GM21526 (cell line): ENCODE measurements at regions not wholly inside any gene's neighbourhood (a gene's known extent, or its start where the extent isn't known, plus 50 kb on each side); places are given as distances from the start of the nearest gene placed in this dataset.

Source experiments
- ATAC-seq: cut with Tn5 transposase; IDR thresholded peaks from one replicate; pipeline ENCODE4 v1.9.1; 2021; ENCODE audit warnings: moderate library complexity; ENCODE audit not compliant: unreplicated experiment, low FRiP score

DNA sequence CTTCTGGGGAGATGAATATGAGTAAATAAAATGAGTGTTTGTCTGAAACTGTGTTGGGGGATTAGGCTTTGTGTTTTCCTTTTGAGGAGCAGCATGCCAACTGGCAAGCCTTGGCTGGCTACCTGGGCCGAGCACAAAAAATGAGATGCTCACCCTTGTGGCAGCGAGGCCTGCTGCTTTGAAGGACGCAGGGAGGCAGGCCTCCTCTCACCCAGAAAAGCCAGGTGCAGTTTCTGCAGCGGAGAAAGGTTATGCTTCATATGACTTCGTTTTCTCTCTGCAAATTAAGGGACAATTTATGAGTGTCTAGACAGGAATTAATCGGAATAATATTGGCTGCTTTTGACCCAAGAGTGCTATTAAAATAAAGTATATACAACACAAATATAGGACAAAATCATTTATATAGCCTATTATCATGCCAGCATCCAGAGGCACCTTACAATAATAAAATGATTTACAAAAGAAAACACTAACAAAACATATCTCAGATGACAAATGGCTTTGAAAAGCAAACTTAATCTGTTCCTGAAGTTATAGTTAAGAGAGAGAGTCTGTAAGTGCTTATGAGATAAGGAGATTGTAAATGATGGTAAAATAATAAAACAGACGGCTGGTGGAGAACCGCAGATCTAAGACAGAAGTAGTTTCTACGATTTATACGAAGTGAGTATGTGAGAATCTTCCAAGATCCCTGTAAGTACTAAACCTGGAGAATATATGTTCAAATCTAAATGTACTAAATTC is 682.8 kb upstream of the NR2F2 start:
- no peak for ATAC-seq

- ATAC-seq, result no peak
These were observed 677.1 kb upstream of the NR2F2 start for GRCh38 chr15:95653361-95653805.

DNA sequence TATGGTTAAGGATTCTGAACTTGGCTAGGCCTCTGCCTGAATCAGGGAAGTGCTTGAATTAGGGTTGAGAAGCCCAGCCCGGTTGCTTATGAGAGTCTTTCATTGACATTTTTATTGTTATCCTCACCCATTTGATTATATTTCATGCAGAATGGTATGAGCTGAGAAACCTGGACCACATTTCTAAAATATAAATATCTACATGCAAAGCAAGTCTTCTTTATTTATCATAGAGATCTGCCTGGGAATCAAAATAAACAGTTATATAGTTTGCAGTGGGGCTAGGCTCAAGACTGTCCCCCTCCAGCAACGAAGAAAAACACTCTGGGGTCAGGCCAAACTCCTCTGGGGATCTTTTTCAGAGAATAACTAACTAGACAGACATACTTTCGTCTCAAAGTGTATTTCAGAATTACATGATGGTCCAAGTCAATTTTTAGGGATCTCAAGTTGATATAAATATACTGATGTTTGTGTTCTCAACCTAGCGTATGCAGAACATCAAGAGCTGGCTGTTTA is 675.4 kb upstream of the NR2F2 start:
- no peak for ATAC-seq

DNA sequence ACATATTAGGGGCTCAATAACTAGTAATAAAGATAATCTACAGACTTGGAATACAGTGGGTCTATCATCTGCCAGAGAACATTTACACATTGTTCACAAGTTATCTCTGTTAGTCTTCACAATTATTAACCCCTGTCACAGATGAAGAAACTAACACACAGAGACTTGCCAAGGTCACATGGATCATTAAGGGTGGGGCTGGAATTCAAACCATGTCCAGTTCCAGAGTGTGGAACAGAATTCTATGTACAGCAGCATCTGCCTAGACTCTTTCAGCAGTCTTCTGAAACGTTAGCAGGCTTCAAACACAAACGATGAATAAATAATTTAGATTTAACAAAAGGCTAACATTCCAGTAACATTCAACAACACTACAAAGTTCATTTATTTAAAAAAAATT is 673.9 kb upstream of the NR2F2 start:
- ATAC-seq, result no peak

DNA sequence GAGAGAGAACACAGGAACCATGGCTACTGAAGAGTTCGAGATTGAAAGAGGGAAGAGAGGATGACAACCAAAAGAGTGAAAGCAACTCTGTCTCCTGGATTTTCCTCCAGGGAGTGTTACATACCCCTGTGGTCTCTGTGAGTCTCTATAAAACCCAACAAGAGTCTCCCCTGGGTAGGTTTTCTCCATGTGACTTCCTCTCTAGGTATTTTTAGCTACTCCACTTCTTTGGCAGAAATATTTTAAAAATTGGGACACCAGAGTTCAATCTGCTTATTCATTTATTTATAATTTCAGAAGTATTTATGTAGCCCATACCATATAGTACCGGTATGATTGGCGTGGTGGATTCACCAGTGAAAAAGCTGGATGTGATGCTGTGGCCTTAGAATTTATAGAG is 671.7 kb upstream of the NR2F2 start:
- no peak for ATAC-seq

GRCh38 chr15:95659656-95660055 is 670.8 kb upstream of the NR2F2 start:
- ATAC-seq, result no peak

DNA sequence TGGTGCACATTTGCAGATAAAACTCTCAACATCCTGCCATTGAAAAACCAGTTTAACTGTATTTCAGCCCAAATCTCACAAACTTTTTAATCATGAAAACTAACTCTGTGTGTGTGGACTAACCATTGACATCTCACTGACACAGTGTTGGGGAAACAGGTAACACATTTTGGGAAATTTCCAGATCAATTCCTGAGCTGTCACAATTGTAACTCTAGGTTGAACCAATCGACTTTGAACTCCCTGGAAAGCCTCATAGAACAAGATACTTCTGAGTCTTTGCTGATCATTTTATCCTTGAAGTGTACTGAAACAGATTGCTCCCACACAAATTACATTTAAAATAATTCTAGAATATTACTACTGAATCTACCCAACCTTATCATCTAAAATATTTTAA is 667.9 kb upstream of the NR2F2 start:
- no peak for ATAC-seq

GRCh38 chr15:95663156-95664100 is 667.1 kb upstream of the NR2F2 start:
- ATAC-seq, result no peak

DNA sequence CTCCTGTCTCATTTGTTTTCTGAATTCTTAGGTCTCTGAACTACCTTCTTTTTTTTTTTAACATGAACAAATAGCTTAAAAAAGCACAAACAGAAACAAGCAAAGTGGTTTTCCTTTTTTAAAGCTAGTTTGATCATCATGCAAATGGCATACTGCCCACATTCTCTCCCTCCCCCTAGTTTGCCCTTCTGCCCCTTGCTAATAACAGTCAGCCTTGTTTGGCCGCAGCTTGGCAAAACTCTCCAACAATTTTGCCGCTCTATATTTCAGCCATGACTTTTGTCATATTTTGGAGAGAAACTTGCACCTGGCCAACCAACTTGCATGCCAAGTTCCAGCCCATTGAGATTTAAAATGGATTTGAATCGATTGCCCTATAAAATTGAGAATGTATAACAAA is 666.0 kb upstream of the NR2F2 start:
- ATAC-seq, result no peak

DNA sequence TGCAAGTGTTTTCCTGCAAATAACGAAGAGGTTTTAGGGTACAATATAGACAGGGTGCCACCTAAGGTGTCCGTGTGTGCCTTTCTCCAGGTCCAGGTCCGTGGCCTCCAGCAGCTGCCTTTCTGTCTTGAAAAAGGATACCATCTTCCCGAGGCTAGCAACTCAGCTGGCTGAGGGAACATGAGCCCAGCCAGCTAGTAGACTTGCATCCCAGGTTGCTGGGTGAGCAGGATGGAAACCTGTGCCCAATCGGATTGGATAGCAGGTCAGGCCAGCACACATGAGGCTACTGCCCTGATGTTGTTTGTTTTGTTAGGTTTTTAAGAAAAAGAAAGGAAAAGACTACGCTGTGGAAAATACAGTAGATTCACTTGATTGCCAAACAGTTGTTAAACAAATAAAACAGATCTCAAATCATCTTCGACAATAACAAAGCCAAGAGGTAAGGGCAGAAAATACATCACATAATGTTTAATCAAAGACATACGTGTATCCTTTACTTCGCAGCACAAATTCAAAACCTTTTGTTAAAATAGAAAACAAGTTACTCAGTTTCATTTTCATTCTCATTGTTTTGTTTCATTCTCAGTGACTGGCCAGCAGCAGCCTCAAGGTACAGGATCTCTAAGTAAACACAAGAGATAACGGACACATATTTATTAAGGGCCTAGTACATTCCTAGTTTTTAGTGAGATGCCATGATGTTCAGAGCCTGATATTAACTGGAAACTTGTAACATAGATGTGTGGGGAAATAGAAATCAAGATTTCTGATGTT is 661.2 kb upstream of the NR2F2 start:
- ATAC-seq, result no peak

DNA sequence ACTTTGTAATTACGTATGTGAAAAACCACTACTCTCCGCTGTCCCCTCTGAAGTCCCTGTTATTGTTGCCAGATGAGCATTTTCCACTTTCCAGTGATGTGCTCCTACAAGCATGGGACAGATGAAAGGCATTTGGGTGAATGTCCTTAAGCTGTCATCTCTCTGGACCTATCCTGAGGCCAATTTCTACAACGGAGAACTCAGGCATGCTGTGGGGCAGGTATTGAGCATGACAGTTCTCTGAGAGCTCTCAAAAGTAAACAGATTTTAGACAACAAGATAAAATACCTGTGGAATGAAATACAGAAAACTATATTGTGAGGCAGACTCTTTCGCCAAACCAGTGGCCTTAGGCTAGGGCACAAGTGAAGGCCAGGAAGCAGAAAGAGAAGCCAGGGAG is 656.5 kb upstream of the NR2F2 start:
- ATAC-seq, result no peak

GRCh38 chr15:95676500-95676899 is 654.0 kb upstream of the NR2F2 start:
- no peak for ATAC-seq

DNA sequence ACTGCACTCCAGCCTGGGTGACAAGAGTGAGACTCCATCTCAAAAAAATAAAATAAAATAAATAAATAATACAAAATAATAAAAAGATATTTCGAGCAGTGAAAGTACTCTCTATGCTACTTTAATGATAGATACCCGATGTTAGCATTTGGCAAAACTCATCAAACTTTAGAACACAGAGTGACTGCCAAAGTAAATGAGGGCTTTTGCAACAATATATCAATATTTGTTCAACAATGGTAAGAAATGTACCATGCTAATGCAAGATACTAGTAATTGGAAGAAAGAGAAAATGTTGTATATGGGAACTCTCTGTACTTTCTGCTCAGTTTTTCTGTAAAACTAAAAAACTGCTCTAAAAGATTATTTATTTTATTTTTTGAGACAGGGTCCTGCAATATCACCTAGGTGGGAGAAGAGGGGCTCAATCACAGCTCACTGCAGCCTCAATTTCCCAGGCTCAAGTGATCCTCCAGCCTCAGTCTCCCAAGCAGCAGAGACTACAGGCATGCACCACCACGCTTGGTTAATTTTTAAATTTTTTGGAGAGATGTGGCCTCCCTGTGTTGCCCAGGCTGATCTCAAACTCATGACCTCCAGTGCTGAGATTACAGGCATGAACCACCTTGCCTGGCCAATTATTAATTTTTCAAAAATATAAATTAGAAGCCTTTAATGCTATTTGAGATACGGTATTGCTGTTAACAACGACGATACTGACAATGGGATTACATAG is 650.5 kb upstream of the NR2F2 start:
- ATAC-seq, result no peak

DNA sequence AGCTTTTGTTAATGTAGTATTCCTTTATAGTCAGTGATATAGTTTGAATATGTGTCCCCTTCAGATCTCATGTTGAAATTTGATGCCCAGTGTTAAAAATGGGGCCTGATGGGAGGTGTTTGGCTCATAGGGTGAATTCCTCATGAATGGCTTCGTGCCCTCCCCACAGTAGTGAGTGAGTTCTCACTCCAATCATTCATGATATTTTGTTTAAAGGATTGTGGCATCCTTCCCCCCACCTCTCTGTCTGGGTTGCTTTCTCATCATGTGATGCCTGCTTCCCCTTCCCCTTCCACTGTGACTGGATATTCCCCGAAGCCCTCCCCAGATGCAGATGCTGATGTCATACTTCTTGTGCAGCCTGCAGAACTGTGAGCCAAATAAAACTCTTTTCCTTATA is 649.8 kb upstream of the NR2F2 start:
- no peak for ATAC-seq

- ATAC-seq, result no peak
These were observed 648.5 kb upstream of the NR2F2 start for GRCh38 chr15:95681836-95682544.

GRCh38 chr15:95684126-95684525 is 646.4 kb upstream of the NR2F2 start:
- no peak for ATAC-seq

GRCh38 chr15:95684693-95685115 is 645.8 kb upstream of the NR2F2 start:
- no peak for ATAC-seq

DNA sequence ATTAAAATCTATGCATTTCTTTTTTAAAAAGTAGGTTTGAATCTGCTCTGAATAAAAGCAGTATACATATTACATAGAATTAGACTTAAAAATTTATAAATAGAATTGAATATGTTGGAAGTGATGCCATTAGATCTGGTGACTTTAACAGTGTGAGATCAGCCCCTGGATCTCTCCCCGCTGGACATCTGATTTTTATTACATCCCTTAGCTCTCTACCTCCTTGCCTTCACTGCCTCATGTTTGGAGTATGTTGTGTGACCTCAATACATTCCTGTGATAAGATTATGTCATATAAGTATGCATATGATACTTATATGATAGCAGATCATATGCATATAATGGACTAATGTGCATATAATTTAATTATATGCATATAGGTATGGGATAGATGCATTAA is 643.4 kb upstream of the NR2F2 start:
- no peak for ATAC-seq

GRCh38 chr15:95687686-95688085 is 642.8 kb upstream of the NR2F2 start:
- no peak for ATAC-seq
